HL-60 (cell line): ENCODE measurements at regions not wholly inside any gene's neighbourhood (a gene's known extent, or its start where the extent isn't known, plus 50 kb on each side); places are given as distances from the start of the nearest gene placed in this dataset.

Experiments
- DNase-seq, 2 experiments: peaks; one replicate each; pipeline ENCODE4 v3.0.0-alpha.2; 2010 to 2020; ENCODE audit warnings: low read depth in 1 of 2, low spot score in 1 of 2
- H3K27ac ChIP-seq: fragments of 250-450 bp; sonication (Bioruptor Pico); replicated peaks from 2 replicates; pipeline ENCODE4 v1.5.1; 2020; ENCODE audit warnings: mild to moderate bottlenecking, moderate library complexity
- H3K27me3 ChIP-seq: fragments of 250-450 bp; sonication (Bioruptor Pico); 2 replicates; pipeline ENCODE4 v1.5.1; 2021; ENCODE audit warnings: mild to moderate bottlenecking, moderate library complexity; ENCODE audit not compliant: insufficient read depth, poor library complexity, severe bottlenecking
- H3K4me3 ChIP-seq: replicated peaks from 2 replicates; pipeline ENCODE4 v1.5.1; 2011; ENCODE audit warnings: mild to moderate bottlenecking, control low read depth, low read length; ENCODE audit not compliant: insufficient read depth
- GABPA ChIP-seq: IDR thresholded peaks from 2 replicates; pipeline ENCODE4 v1.6.1; 2012; ENCODE audit warnings: low read depth
- POLR2AphosphoS5 ChIP-seq: IDR thresholded peaks from 2 replicates; pipeline ENCODE4 v1.6.1; 2012; ENCODE audit warnings: low read depth
- SPI1 ChIP-seq: IDR thresholded peaks from 2 replicates; pipeline ENCODE4 v1.6.1; 2012; ENCODE audit warnings: low read depth, mild to moderate bottlenecking, borderline replicate concordance
- TF ChIP-seq, protein P1 (sequence below): IDR thresholded peaks from one replicate; pipeline ENCODE4 v1.5.1; 2011; ENCODE audit warnings: low read length, control low read depth, inconsistent platforms; ENCODE audit not compliant: insufficient read depth
- TF ChIP-seq, protein P2 (sequence below): IDR thresholded peaks from 2 replicates; pipeline ENCODE4 v1.6.1; 2012; ENCODE audit warnings: low read depth; ENCODE audit not compliant: insufficient replicate concordance

DNA sequence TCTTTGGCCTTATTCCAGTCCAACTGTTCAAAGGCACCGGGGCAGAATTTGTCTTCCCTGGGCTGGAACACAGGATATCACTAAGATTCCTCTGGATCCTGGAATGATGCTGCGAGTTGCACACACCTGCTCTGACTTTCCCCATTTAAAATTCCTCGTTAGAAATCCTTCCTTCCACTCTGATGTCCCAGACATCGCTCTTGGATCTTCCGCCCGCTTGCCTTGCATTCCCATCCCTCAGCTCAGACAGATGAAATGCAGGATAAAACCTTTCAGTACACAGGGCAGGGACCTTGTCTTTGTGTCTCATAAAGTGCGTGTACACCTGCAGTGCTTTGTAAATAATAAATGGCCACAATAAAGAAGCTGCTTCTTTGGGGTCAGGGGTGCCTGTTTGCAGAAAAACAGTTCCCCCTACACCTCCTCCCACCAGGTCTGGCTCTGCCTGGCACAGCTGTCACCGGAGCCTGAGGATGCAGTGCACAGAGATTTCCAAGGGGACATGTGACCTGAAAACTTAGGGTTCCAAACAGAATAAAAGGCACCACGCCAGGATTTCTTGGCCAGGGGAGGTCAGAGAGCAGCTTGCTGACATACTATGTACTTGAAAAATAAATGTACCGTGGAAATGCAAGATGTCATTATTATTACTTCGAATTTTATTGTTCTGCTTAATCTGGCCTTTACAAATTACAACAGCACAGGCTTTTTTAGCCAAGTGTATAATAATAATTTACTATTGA is 62.9 kb upstream of the SYT6 start:
- TF ChIP-seq GABPA (no peak), POLR2AphosphoS5 (no peak)
- TF ChIP-seq, protein P1, sequence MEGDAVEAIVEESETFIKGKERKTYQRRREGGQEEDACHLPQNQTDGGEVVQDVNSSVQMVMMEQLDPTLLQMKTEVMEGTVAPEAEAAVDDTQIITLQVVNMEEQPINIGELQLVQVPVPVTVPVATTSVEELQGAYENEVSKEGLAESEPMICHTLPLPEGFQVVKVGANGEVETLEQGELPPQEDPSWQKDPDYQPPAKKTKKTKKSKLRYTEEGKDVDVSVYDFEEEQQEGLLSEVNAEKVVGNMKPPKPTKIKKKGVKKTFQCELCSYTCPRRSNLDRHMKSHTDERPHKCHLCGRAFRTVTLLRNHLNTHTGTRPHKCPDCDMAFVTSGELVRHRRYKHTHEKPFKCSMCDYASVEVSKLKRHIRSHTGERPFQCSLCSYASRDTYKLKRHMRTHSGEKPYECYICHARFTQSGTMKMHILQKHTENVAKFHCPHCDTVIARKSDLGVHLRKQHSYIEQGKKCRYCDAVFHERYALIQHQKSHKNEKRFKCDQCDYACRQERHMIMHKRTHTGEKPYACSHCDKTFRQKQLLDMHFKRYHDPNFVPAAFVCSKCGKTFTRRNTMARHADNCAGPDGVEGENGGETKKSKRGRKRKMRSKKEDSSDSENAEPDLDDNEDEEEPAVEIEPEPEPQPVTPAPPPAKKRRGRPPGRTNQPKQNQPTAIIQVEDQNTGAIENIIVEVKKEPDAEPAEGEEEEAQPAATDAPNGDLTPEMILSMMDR = no peak
- TF ChIP-seq, protein P2, sequence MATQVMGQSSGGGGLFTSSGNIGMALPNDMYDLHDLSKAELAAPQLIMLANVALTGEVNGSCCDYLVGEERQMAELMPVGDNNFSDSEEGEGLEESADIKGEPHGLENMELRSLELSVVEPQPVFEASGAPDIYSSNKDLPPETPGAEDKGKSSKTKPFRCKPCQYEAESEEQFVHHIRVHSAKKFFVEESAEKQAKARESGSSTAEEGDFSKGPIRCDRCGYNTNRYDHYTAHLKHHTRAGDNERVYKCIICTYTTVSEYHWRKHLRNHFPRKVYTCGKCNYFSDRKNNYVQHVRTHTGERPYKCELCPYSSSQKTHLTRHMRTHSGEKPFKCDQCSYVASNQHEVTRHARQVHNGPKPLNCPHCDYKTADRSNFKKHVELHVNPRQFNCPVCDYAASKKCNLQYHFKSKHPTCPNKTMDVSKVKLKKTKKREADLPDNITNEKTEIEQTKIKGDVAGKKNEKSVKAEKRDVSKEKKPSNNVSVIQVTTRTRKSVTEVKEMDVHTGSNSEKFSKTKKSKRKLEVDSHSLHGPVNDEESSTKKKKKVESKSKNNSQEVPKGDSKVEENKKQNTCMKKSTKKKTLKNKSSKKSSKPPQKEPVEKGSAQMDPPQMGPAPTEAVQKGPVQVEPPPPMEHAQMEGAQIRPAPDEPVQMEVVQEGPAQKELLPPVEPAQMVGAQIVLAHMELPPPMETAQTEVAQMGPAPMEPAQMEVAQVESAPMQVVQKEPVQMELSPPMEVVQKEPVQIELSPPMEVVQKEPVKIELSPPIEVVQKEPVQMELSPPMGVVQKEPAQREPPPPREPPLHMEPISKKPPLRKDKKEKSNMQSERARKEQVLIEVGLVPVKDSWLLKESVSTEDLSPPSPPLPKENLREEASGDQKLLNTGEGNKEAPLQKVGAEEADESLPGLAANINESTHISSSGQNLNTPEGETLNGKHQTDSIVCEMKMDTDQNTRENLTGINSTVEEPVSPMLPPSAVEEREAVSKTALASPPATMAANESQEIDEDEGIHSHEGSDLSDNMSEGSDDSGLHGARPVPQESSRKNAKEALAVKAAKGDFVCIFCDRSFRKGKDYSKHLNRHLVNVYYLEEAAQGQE = no peak
- Histone ChIP-seq H3K4me3 (no peak overlapping the region), H3K27me3 (peaks cover 15% of the 10 kb centered on the region), H3K27ac (no peak overlapping the region)
- DNase-seq = no peak

- TF ChIP-seq, protein P1 = no peak
- TF ChIP-seq POLR2AphosphoS5 (no peak), SPI1 (no peak), GABPA (no peak)
- TF ChIP-seq, protein P2 = no peak
- Histone ChIP-seq H3K4me3 (no peak overlapping the region), H3K27ac (no peak overlapping the region), H3K27me3 (peaks cover 17% of the 10 kb centered on the region)
- no peak for DNase-seq
Measured at GRCh38 chr1:114215436-114215835, 61.8 kb upstream of the SYT6 start.

DNA sequence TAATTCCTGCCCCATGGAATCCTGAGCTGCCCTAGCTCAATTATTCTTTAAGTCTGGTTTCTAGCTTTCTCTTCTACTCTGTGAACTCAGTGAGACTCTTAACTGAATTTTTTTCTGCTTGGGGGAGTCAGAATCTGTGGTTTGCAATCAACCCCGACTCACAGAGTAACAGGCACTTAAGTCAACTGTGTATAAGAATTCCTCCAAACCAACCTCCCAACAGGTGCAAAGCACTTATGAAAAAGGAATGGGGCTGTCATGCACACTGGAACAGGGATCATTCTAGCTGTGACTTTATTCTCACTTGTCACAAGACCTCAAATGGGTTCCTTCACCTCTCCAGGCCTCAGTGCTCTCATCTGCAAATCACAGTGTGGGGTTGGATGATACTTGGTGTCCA is 60.3 kb upstream of the SYT6 start:
- Histone ChIP-seq H3K27ac (no peak overlapping the region), H3K27me3 (peaks cover 18% of the 10 kb centered on the region), H3K4me3 (no peak overlapping the region)
- no peak for DNase-seq
- TF ChIP-seq GABPA (no peak), SPI1 (no peak), POLR2AphosphoS5 (no peak)
- TF ChIP-seq, protein P1 = no peak
- TF ChIP-seq, protein P2 = no peak
